GM20000 (cell line): ENCODE measurements at regions not wholly inside any gene's neighbourhood (a gene's known extent, or its start where the extent isn't known, plus 50 kb on each side); places are given as distances from the start of the nearest gene placed in this dataset.

Experiments
- DNase-seq: peaks from one replicate; pipeline ENCODE4 v3.0.0; 2012; ENCODE audit warnings: low spot score
- CTCF ChIP-seq: IDR thresholded peaks from 2 replicates; pipeline ENCODE4 v1.5.1; 2012; ENCODE audit warnings: mild to moderate bottlenecking, control low read depth; ENCODE audit errors: extremely low read depth, missing control alignments

- TF ChIP-seq CTCF, result no peak
- no peak for DNase-seq
Measured at GRCh38 chr3:74301056-74301455, 313.4 kb downstream of the CNTN3 start.

GRCh38 chr3:74295479-74295878, 319.0 kb downstream of the CNTN3 start:
- DNase-seq, result no peak
- no peak for TF ChIP-seq CTCF

- no peak for DNase-seq
- TF ChIP-seq CTCF, result no peak
Measured at GRCh38 chr3:74288761-74289160, 325.7 kb downstream of the CNTN3 start.

- TF ChIP-seq CTCF, result no peak
- no peak for DNase-seq
Measured at GRCh38 chr3:74287557-74287956, 326.9 kb downstream of the CNTN3 start.

- DNase-seq, result no peak
- TF ChIP-seq CTCF, result no peak
Measured at GRCh38 chr3:74282202-74282601, 332.3 kb downstream of the CNTN3 start.

- no peak for DNase-seq
- no peak for TF ChIP-seq CTCF
Measured at GRCh38 chr3:74281705-74282104, 332.8 kb downstream of the CNTN3 start.

GRCh38 chr3:74273555-74274402, 340.7 kb downstream of the CNTN3 start:
- no peak for DNase-seq
- TF ChIP-seq CTCF, result no peak
